ENCODE measurements at regions not wholly inside any gene's neighbourhood (a gene's known extent, or its start where the extent isn't known, plus 50 kb on each side); places are given as distances from the start of the nearest gene placed in this dataset.
A peak's percentile ranks its signal among the peaks of the same experiment; 100 is the strongest.
"Not testable (repeated sequence)": the region's sequence is repeated elsewhere in the genome, so short reads cannot be mapped to it uniquely, and the experiment has no call there.

- no peak for DNase-seq
Measured at GRCh38 chr9:87382900-87383299, 114.8 kb upstream of the DAPK1 start.

GRCh38 chr9:87383344-87384150 is 114.1 kb upstream of the DAPK1 start:
- no peak for DNase-seq

- no peak for DNase-seq
Measured at GRCh38 chr9:87386490-87387025, 111.1 kb upstream of the DAPK1 start.

GRCh38 chr9:87387351-87388011 is 110.2 kb upstream of the DAPK1 start:
- DNase-seq = no peak

- not testable (repeated sequence) for DNase-seq
Measured at GRCh38 chr9:87388708-87389107, 109.0 kb upstream of the DAPK1 start.

- no peak for DNase-seq
Measured at GRCh38 chr9:87389936-87390335, 107.7 kb upstream of the DAPK1 start.

- no peak for DNase-seq
Measured at GRCh38 chr9:87390361-87390760, 107.3 kb upstream of the DAPK1 start.

GRCh38 chr9:87392086-87392485 is 105.6 kb upstream of the DAPK1 start:
- DNase-seq = no peak

- no peak for DNase-seq
Measured at GRCh38 chr9:87393706-87394230, 103.9 kb upstream of the DAPK1 start.

- DNase-seq = peak; percentile 29
Measured at GRCh38 chr9:87395804-87396479, 101.7 kb upstream of the DAPK1 start.

- no peak for DNase-seq
Measured at GRCh38 chr9:87401681-87402080, 96.0 kb upstream of the DAPK1 start.

GRCh38 chr9:87402537-87402936 is 95.1 kb upstream of the DAPK1 start:
- no peak for DNase-seq

GRCh38 chr9:87405677-87406542 is 91.8 kb upstream of the DAPK1 start:
- no peak for DNase-seq

GRCh38 chr9:87406543-87407166 is 91.0 kb upstream of the DAPK1 start:
- DNase-seq = peak; percentile 27

- DNase-seq = not testable (repeated sequence)
Measured at GRCh38 chr9:87410047-87411005, 87.3 kb upstream of the DAPK1 start.

- DNase-seq = no peak
Measured at GRCh38 chr9:87420884-87421283, 76.8 kb upstream of the DAPK1 start.

GRCh38 chr9:87421734-87422133 is 75.9 kb upstream of the DAPK1 start:
- DNase-seq = no peak

GRCh38 chr9:87422999-87423398 is 74.7 kb upstream of the DAPK1 start:
- DNase-seq = no peak

GRCh38 chr9:87423885-87424284 is 73.8 kb upstream of the DAPK1 start:
- not testable (repeated sequence) for DNase-seq

- no peak for DNase-seq
Measured at GRCh38 chr9:87425202-87425601, 72.5 kb upstream of the DAPK1 start.

Measured in NCI-H748 treated with DMSO at 0.1 percent for 48 hours (cell line).